BE2C (cell line): ENCODE measurements at regions not wholly inside any gene's neighbourhood (a gene's known extent, or its start where the extent isn't known, plus 50 kb on each side); places are given as distances from the start of the nearest gene placed in this dataset.
"Not testable (repeated sequence)": the region's sequence is repeated elsewhere in the genome, so short reads cannot be mapped to it uniquely, and the experiment has no call there.

Experiments
- DNase-seq: peaks from one replicate; pipeline ENCODE4 v3.0.0-alpha.2; 2020
- H3K27me3 ChIP-seq: fragments of 250-450 bp; sonication (Bioruptor Pico); 2 replicates; pipeline ENCODE4 v1.5.1; 2020; ENCODE audit warnings: mild to moderate bottlenecking
- H3K36me3 ChIP-seq: fragments of 250-450 bp; sonication (Bioruptor Pico); 2 replicates; pipeline ENCODE4 v1.5.1; 2020; ENCODE audit warnings: mild to moderate bottlenecking
- H3K4me1 ChIP-seq: fragments of 250-450 bp; sonication (Bioruptor Pico); 2 replicates; pipeline ENCODE4 v1.5.1; 2020
- H3K4me3 ChIP-seq: 2 replicates; pipeline ENCODE4 v1.5.1; 2011; ENCODE audit warnings: low read depth, low read length
- H3K9me3 ChIP-seq: fragments of 250-450 bp; sonication (Bioruptor Pico); 2 replicates; pipeline ENCODE4 v1.5.1; 2020
- CTCF ChIP-seq: IDR thresholded peaks from 2 replicates; pipeline ENCODE4 v1.5.1; 2012; ENCODE audit warnings: mild to moderate bottlenecking, low read depth, low read length

DNA sequence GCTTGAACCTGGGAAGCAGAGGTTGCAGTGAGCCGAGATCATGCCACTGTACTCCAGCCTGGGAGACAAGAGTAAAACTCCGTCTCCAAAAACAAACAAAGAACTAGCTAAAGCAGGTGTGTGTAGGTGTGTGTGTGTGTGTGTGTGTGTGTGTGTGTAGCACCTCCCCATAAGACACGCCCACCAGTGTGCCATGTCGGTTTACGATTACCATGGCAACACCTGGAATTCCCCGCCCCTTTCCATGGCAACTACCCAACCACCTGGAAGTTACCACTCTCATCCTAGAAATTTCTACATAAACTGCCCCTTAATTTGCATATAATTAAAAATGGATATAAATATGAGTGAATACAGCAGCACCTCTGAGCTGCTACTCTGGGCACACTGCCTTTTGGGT, 80.9 kb upstream of the ADGRE5 start:
- DNase-seq = no peak
- Histone ChIP-seq H3K9me3 (no peaks in the 10 kb centered on the region), H3K4me1 (no peaks in the 10 kb centered on the region), H3K27me3 (no peaks in the 10 kb centered on the region), H3K4me3 (no peak overlapping the region), H3K36me3 (no peaks in the 10 kb centered on the region)
- no peak for TF ChIP-seq CTCF

GRCh38 chr19:14299224-14299827, 81.9 kb upstream of the ADGRE5 start:
- H3K36me3 ChIP-seq, H3K4me1 ChIP-seq, DNase-seq, H3K9me3 ChIP-seq, H3K27me3 ChIP-seq, H3K4me3 ChIP-seq: not testable (repeated sequence)

DNA sequence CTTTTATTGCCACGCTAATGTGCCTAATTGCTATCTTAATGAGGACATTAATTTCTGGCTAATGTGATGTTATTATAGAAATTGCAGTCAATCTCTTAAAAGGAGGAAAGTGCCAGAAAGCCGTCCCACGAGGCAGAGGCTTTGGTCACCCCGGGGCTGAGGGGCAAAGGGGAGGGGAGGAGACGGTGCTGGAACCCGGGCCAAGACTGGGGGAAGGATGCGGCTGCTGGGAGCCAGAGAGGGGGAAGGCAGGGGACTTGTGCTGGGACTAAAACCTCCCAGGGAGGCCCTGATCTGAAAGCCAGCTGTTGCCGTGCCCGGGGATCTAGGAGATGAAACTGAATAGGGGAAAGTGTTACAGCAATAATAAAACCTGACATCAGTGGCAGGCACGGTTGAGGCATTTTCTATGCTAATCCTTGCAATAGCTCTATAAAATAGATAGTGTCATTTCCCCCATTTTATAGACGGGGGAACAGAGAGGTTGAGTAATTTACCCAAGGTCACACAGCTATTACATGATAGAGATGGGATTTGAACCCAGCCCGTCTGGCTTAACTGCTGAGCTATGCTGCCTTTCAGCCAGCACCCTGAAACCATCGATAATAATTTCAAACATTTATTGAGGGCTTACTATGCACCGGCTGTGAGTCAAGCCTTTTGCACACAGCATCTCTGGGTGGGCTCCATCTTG, 83.2 kb upstream of the ADGRE5 start:
- H3K9me3 ChIP-seq, H3K36me3 ChIP-seq, H3K4me1 ChIP-seq, H3K27me3 ChIP-seq, DNase-seq, H3K4me3 ChIP-seq: not testable (repeated sequence)

GRCh38 chr19:14294974-14295373, 86.3 kb upstream of the ADGRE5 start:
- not testable (repeated sequence) for H3K4me3 ChIP-seq, H3K36me3 ChIP-seq, H3K9me3 ChIP-seq, H3K27me3 ChIP-seq, H3K4me1 ChIP-seq
- peak; percentile 82 for DNase-seq

- H3K4me3 ChIP-seq, H3K4me1 ChIP-seq, H3K9me3 ChIP-seq, H3K27me3 ChIP-seq, H3K36me3 ChIP-seq, DNase-seq: not testable (repeated sequence)
Observed at GRCh38 chr19:14293816-14294170, 87.5 kb upstream of the ADGRE5 start.

GRCh38 chr19:14293101-14293815, 87.3 kb upstream of the ADGRL1 start:
- H3K4me3 ChIP-seq = peak overlapping the region; percentile 27
- H3K4me1 ChIP-seq, H3K9me3 ChIP-seq, H3K36me3 ChIP-seq, H3K27me3 ChIP-seq: not testable (repeated sequence)
- peak; percentile 52 for DNase-seq

- not testable (repeated sequence) for H3K36me3 ChIP-seq, H3K4me1 ChIP-seq, DNase-seq, H3K27me3 ChIP-seq, H3K9me3 ChIP-seq, H3K4me3 ChIP-seq
Observed at GRCh38 chr19:14289810-14290209, 83.8 kb upstream of the ADGRL1 start.

- DNase-seq, H3K9me3 ChIP-seq, H3K27me3 ChIP-seq, H3K4me3 ChIP-seq, H3K4me1 ChIP-seq, H3K36me3 ChIP-seq: not testable (repeated sequence)
Observed at GRCh38 chr19:14287837-14288236, 81.9 kb upstream of the ADGRL1 start.

DNA sequence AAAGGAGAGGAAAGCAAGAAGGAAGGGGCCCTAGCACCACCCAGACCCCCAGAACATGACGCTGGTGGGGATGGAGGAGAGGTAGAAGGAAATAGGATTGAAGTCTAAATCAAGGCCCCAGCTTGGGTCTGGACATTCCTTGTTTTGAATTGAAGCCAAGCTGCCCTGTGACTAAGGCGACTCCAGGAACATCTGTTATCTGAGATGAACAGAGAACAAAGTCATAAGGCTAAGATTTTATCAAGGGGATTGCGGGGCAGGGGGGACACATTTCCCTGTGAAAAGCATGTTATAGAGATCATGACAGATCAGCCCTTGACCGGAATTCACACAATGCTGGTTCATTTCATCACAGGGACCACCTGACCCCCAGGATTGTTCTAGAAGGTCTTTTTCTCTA, 80.6 kb upstream of the ADGRL1 start:
- H3K4me1 ChIP-seq, H3K27me3 ChIP-seq, H3K36me3 ChIP-seq, H3K4me3 ChIP-seq, H3K9me3 ChIP-seq, DNase-seq: not testable (repeated sequence)

DNA sequence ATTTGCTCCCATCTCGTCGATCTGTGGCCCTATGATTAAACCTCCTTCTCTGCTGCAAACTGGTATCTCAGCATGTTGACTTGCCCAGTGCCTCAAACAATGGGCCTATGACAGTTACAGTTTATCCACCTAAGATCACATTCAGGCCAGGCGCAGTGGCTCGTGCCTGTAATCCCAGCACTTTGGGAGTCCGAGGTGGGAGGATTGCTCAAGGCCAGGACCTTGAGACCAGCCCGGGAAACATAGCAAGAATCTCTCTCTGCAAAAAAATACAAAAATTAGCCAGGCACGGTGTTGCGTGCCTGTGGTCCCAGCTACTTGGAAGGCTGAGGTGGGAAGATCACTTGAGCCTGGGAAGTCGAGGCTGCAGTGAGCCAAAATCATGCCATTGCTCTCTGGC, 79.8 kb upstream of the ADGRL1 start:
- H3K36me3 ChIP-seq, H3K4me3 ChIP-seq, DNase-seq, H3K27me3 ChIP-seq, H3K4me1 ChIP-seq, H3K9me3 ChIP-seq: not testable (repeated sequence)

DNA sequence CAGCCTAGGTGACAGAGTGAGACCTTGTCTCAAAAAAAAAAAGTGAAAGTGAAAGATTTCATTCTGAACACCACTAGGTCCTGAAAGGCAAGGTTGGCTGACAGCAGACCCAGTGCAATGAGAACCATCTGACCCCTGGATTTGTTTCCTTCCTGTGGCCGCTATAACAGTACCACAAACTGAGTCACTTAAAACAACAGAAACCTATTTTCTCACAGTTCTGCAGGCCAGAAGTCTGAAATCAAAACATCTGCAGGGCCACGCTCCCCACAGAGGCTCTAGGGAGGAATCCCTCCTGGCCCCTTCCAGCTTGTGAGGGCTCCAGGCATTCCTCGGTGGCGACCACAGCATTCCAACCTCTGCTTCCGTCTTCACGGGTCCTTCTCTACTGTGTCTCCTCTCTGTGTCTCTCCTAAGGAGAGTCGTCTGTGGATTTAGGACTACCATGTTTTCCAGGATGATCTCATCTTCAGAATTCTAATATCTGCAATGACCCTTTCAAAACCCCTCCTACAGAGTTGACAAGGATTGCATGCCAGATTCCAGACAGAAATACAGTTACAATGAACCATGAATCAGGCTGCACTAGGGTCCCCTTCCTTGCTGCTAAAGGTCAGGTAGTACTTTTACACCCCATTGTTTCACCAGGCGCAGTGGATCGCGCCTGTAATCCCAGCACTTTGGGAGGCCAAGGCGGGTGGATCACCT, 78.0 kb upstream of the ADGRL1 start:
- not testable (repeated sequence) for H3K4me1 ChIP-seq, H3K4me3 ChIP-seq, DNase-seq, H3K36me3 ChIP-seq, H3K9me3 ChIP-seq, H3K27me3 ChIP-seq

- not testable (repeated sequence) for H3K9me3 ChIP-seq, DNase-seq, H3K4me1 ChIP-seq, H3K4me3 ChIP-seq, H3K36me3 ChIP-seq, H3K27me3 ChIP-seq
Observed at GRCh38 chr19:14279270-14279669, 73.3 kb upstream of the ADGRL1 start.
